Endothelial cell of umbilical vein (primary cell): ENCODE measurements at regions not wholly inside any gene's neighbourhood (a gene's known extent, or its start where the extent isn't known, plus 50 kb on each side); places are given as distances from the start of the nearest gene placed in this dataset.

Source experiments
- BruUV-seq: library from RNA; stranded (reverse); fragments of 400-500 nt; replicated peaks from 2 replicates; lab custom pipeline; 2021; lab: Mats Ljungman, UMichigan
- CTCF ChIA-PET: fragments of 300-600, 350-600 bp; sonication (Branson Sonifier 250); formaldehyde crosslinking; loops from one replicate; lab custom pipeline; 2021; ENCODE audit warnings: antibody characterized with exemption, inconsistent platforms; lab: Charles Lee
- POLR2A ChIA-PET: fragments of 300-600, 350-600 bp; sonication (Branson Sonifier 250); formaldehyde crosslinking; loops from one replicate; lab custom pipeline; 2021; ENCODE audit warnings: antibody characterized with exemption, inconsistent platforms; lab: Charles Lee
- DNase-seq: peaks from one replicate; pipeline ENCODE4 v3.0.0-alpha.2; 2011; ENCODE audit warnings: low read depth, low spot score
- FAIRE-seq: peaks from 2 replicates; lab custom pipeline; 2011; peaks lifted over from hg19 to GRCh38; lab: Jason Lieb, UNC
- H2AFZ ChIP-seq: 2 replicates; pipeline ENCODE4 v1.6.0; 2012; ENCODE audit warnings: low read depth, low read length, control low read depth, inconsistent platforms
- H3K27ac ChIP-seq: 2 replicates; pipeline ENCODE4 v1.5.1; 2011; ENCODE audit warnings: low read depth, mild to moderate bottlenecking, control low read depth, low read length, moderate library complexity; ENCODE audit not compliant: insufficient read depth
- H3K27me3 ChIP-seq, 2 experiments: 2 replicates each; pipeline versions ENCODE4 v1.6.0 to v1.6.1; 2011; ENCODE audit warnings: low read length in 2 of 2, mixed read lengths in 1 of 2; ENCODE audit not compliant: control insufficient read depth in 2 of 2, insufficient read depth in 2 of 2
- H3K36me3 ChIP-seq, 2 experiments: 2 replicates in 1 of 2; 3 replicates in 1 of 2; pipeline ENCODE4 v1.5.1; 2011; ENCODE audit warnings: low read length in 2 of 2, mild to moderate bottlenecking in 1 of 2, moderate library complexity in 1 of 2; ENCODE audit not compliant: control insufficient read depth in 2 of 2, insufficient read depth in 2 of 2; ENCODE audit errors: extremely low read depth in 1 of 2
- H3K4me1 ChIP-seq: 3 replicates; pipeline ENCODE4 v1.5.1; 2011; ENCODE audit warnings: mild to moderate bottlenecking, low read length; ENCODE audit not compliant: control insufficient read depth, insufficient read depth; ENCODE audit errors: extremely low read depth
- H3K4me2 ChIP-seq: 2 replicates; pipeline ENCODE4 v1.6.1; 2011; ENCODE audit warnings: low read length, control low read depth, mixed read lengths; ENCODE audit not compliant: insufficient read depth
- H3K4me3 ChIP-seq, 3 experiments: fragments of 200-600 bp in 1 of 3; sonication (generic), shearing (Covaris generic) in 1 of 3; replicated peaks in 1 of 3; 2 replicates each; pipeline ENCODE4 v1.5.1; 2011 to 2016; ENCODE audit warnings: control low read depth in 3 of 3, low read length in 3 of 3, mild to moderate bottlenecking in 2 of 3, inconsistent platforms in 1 of 3, low read depth in 1 of 3, moderate library complexity in 1 of 3; ENCODE audit not compliant: insufficient read depth in 1 of 3
- H3K79me2 ChIP-seq: 2 replicates; pipeline ENCODE4 v1.6.0; 2012; ENCODE audit warnings: low read length, inconsistent platforms; ENCODE audit not compliant: control insufficient read depth, insufficient read depth
- H3K9ac ChIP-seq: replicated peaks from 2 replicates; pipeline ENCODE3; 2011; ENCODE audit warnings: low read length, control low read depth; ENCODE audit not compliant: insufficient read depth; ENCODE audit errors: extremely low read depth
- H3K9me1 ChIP-seq: replicated peaks from 3 replicates; pipeline ENCODE4 v1.6.0; 2011; ENCODE audit warnings: mild to moderate bottlenecking, low read length; ENCODE audit not compliant: control insufficient read depth, insufficient read depth; ENCODE audit errors: extremely low read depth
- H3K9me3 ChIP-seq: replicated peaks from 2 replicates; pipeline ENCODE4 v1.5.1; 2012; ENCODE audit warnings: low read length, inconsistent platforms; ENCODE audit not compliant: control insufficient read depth, insufficient read depth
- H4K20me1 ChIP-seq: replicated peaks from 2 replicates; pipeline ENCODE3; 2011; ENCODE audit warnings: mild to moderate bottlenecking, low read length; ENCODE audit not compliant: control insufficient read depth, insufficient read depth; ENCODE audit errors: extremely low read depth
- EZH2 ChIP-seq: IDR thresholded peaks from 2 replicates; pipeline ENCODE4 v1.6.1; 2012; ENCODE audit warnings: borderline replicate concordance, low read depth, mild to moderate bottlenecking, moderate library complexity, low read length, inconsistent platforms; ENCODE audit not compliant: severe bottlenecking
- JUN ChIP-seq: IDR thresholded peaks from 2 replicates; pipeline ENCODE4 v1.6.1; 2011; ENCODE audit warnings: borderline replicate concordance, low read depth; ENCODE audit not compliant: insufficient read length, insufficient read depth
- MYC ChIP-seq: IDR thresholded peaks from one replicate; pipeline ENCODE4 v1.6.1; 2011; ENCODE audit warnings: mild to moderate bottlenecking, low read depth, low read length
- POLR2A ChIP-seq: IDR thresholded peaks from 2 replicates; pipeline ENCODE4 v1.6.1; 2012; ENCODE audit warnings: low read depth, mild to moderate bottlenecking, control low read depth, low read length
- POLR2AphosphoS5 ChIP-seq: IDR thresholded peaks from 2 replicates; pipeline ENCODE4 v1.6.1; 2012; ENCODE audit warnings: low read depth, mild to moderate bottlenecking, control low read depth, low read length, moderate library complexity; ENCODE audit not compliant: insufficient read depth
- dilution Hi-C: fragments of 300-500 bp; cut with MboI; formaldehyde crosslinking; loops from one replicate; pipeline ENCODE4 v1.15.0; 2019; ENCODE audit warnings: low sequenced_read_pairs; ENCODE audit not compliant: extremely low pct_ligation_motif_present
- intact Hi-C: fragments of 100-400 bp; cut with micrococcal nuclease; formaldehyde crosslinking; loops from one replicate; pipeline ENCODE4 v1.10.0; 2022
- TF ChIP-seq, protein P1 (sequence below): IDR thresholded peaks from 2 replicates; pipeline ENCODE4 v1.6.1; 2011; ENCODE audit not compliant: insufficient read depth, insufficient read length
- TF ChIP-seq, protein P2 (sequence below), 2 donors: IDR thresholded peaks; 1 replicate in 1 of 2; 2 replicates in 1 of 2; pipeline ENCODE4 v1.5.1; 2011; ENCODE audit warnings: low read length in 2 of 2, mild to moderate bottlenecking in 2 of 2, moderate library complexity in 2 of 2, control low read depth in 1 of 2, inconsistent platforms in 1 of 2, low read depth in 1 of 2; ENCODE audit not compliant: insufficient read depth in 1 of 2; ENCODE audit errors: extremely low read depth in 1 of 2

DNA sequence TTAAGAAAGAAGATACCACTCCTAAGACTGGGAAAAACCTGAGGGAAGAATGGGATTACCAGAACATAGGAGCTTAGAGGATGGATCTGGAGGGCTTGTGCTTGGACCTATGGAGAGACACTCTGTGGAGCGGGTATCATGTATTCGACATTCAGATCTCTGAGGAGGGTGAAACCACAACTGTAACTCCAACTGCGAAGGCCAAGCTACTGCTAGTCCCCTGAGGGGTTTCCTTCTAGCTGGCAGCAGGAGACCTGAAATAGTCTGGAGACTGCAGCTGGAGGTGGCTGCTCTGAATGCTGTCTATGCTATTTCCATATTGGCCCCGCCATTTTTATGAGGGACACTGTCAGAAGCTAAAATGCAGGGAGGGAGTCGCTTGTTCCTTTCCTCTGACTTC is 462.3 kb downstream of the PTPRC start:
- FAIRE-seq (no peak), DNase-seq (no peak)
- H4K20me1 ChIP-seq: no peaks in the 10 kb centered on the region
- H3K9ac ChIP-seq: no peak overlapping the region
- H3K36me3 ChIP-seq: no peaks in the 10 kb centered on the region
- H3K4me3 ChIP-seq: no peak overlapping the region
- ChIA-PET CTCF (interaction anchor here (0.8 kb wide), 1 partner anchor 12 kb away, joined by 3 read pairs; no protein-coding TSS in a partner anchor), POLR2A (no interaction called here)
- no peak overlapping the region for H3K27ac ChIP-seq
- no peak for TF ChIP-seq POLR2AphosphoS5
- no peak for TF ChIP-seq EZH2
- no peak for TF ChIP-seq JUN
- no peak for TF ChIP-seq POLR2A
- no peak for TF ChIP-seq MYC
- TF ChIP-seq, protein P1, sequence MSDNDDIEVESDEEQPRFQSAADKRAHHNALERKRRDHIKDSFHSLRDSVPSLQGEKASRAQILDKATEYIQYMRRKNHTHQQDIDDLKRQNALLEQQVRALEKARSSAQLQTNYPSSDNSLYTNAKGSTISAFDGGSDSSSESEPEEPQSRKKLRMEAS: no peak
- TF ChIP-seq, protein P2, sequence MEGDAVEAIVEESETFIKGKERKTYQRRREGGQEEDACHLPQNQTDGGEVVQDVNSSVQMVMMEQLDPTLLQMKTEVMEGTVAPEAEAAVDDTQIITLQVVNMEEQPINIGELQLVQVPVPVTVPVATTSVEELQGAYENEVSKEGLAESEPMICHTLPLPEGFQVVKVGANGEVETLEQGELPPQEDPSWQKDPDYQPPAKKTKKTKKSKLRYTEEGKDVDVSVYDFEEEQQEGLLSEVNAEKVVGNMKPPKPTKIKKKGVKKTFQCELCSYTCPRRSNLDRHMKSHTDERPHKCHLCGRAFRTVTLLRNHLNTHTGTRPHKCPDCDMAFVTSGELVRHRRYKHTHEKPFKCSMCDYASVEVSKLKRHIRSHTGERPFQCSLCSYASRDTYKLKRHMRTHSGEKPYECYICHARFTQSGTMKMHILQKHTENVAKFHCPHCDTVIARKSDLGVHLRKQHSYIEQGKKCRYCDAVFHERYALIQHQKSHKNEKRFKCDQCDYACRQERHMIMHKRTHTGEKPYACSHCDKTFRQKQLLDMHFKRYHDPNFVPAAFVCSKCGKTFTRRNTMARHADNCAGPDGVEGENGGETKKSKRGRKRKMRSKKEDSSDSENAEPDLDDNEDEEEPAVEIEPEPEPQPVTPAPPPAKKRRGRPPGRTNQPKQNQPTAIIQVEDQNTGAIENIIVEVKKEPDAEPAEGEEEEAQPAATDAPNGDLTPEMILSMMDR (IDR thresholded peaks at IDR 0.05; ENCODE audit: extremely low read depth in 1 of 2, insufficient read depth in 1 of 2, low read depth in 1 of 2, low read length in 2 of 2): no peak
- H3K27me3 ChIP-seq: no peaks in the 10 kb centered on the region
- no peaks in the 10 kb centered on the region for H3K79me2 ChIP-seq
- no TSS peak for BruUV-seq
- H3K9me3 ChIP-seq: no peaks in the 10 kb centered on the region
- no peaks in the 10 kb centered on the region for H3K4me1 ChIP-seq
- H3K4me2 ChIP-seq: no peak overlapping the region
- dilution Hi-C loops (no loop called here), intact Hi-C loops (no loop called here)
- no peaks in the 10 kb centered on the region for H3K9me1 ChIP-seq
- no peak overlapping the region for H2AFZ ChIP-seq
